BE2C (cell line): ENCODE measurements at regions not wholly inside any gene's neighbourhood (a gene's known extent, or its start where the extent isn't known, plus 50 kb on each side); places are given as distances from the start of the nearest gene placed in this dataset.

ENCODE experiments used
- DNase-seq: peaks from one replicate; pipeline ENCODE4 v3.0.0-alpha.2; 2020
- H3K27me3 ChIP-seq: fragments of 250-450 bp; sonication (Bioruptor Pico); 2 replicates; pipeline ENCODE4 v1.5.1; 2020; ENCODE audit warnings: mild to moderate bottlenecking
- H3K36me3 ChIP-seq: fragments of 250-450 bp; sonication (Bioruptor Pico); 2 replicates; pipeline ENCODE4 v1.5.1; 2020; ENCODE audit warnings: mild to moderate bottlenecking
- H3K4me1 ChIP-seq: fragments of 250-450 bp; sonication (Bioruptor Pico); 2 replicates; pipeline ENCODE4 v1.5.1; 2020
- H3K4me3 ChIP-seq: 2 replicates; pipeline ENCODE4 v1.5.1; 2011; ENCODE audit warnings: low read depth, low read length
- H3K9me3 ChIP-seq: fragments of 250-450 bp; sonication (Bioruptor Pico); 2 replicates; pipeline ENCODE4 v1.5.1; 2020
- TF ChIP-seq, protein P1 (sequence below): IDR thresholded peaks from 2 replicates; pipeline ENCODE4 v1.5.1; 2012; ENCODE audit warnings: mild to moderate bottlenecking, low read depth, low read length

- Histone ChIP-seq H3K36me3 (no peaks in the 10 kb centered on the region), H3K4me1 (no peaks in the 10 kb centered on the region), H3K9me3 (no peaks in the 10 kb centered on the region), H3K27me3 (no peaks in the 10 kb centered on the region), H3K4me3 (no peak overlapping the region)
- DNase-seq, result no peak
- TF ChIP-seq, protein P1, sequence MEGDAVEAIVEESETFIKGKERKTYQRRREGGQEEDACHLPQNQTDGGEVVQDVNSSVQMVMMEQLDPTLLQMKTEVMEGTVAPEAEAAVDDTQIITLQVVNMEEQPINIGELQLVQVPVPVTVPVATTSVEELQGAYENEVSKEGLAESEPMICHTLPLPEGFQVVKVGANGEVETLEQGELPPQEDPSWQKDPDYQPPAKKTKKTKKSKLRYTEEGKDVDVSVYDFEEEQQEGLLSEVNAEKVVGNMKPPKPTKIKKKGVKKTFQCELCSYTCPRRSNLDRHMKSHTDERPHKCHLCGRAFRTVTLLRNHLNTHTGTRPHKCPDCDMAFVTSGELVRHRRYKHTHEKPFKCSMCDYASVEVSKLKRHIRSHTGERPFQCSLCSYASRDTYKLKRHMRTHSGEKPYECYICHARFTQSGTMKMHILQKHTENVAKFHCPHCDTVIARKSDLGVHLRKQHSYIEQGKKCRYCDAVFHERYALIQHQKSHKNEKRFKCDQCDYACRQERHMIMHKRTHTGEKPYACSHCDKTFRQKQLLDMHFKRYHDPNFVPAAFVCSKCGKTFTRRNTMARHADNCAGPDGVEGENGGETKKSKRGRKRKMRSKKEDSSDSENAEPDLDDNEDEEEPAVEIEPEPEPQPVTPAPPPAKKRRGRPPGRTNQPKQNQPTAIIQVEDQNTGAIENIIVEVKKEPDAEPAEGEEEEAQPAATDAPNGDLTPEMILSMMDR, result no peak
Observed at GRCh38 chr13:53342623-53343360, 314.2 kb downstream of the OLFM4 start.

DNA sequence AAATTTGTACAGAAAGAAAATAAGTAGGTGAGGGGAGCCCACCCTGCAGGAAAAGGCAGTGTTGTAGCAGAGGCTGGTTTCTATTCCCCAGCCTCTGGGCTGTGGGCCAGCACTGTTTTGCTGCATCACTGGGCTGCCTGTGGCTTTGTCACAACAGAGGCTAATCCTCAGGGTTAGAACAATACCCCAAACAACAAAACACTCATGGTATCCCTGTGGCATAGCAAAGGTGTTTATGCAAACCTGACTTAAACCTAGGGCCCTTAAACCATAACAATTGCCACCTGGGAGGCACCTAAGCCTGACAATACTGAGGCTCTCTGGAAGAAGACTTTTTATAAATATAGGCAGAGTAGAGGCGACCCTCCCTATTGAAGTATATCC is 314.7 kb downstream of the OLFM4 start:
- TF ChIP-seq, protein P1, result no peak
- Histone ChIP-seq H3K36me3 (no peaks in the 10 kb centered on the region), H3K4me1 (no peaks in the 10 kb centered on the region), H3K27me3 (no peaks in the 10 kb centered on the region), H3K4me3 (no peak overlapping the region), H3K9me3 (no peaks in the 10 kb centered on the region)
- DNase-seq, result no peak

GRCh38 chr13:53351021-53351420 is 322.4 kb downstream of the OLFM4 start:
- Histone ChIP-seq H3K4me3 (no peak overlapping the region), H3K27me3 (no peaks in the 10 kb centered on the region), H3K4me1 (no peaks in the 10 kb centered on the region), H3K9me3 (no peaks in the 10 kb centered on the region), H3K36me3 (no peaks in the 10 kb centered on the region)
- TF ChIP-seq, protein P1, result no peak
- no peak for DNase-seq

- H3K36me3 ChIP-seq, result no peaks in the 10 kb centered on the region
- no peak overlapping the region for H3K4me3 ChIP-seq
- no peak for DNase-seq
- H3K4me1 ChIP-seq, result no peaks in the 10 kb centered on the region
- H3K27me3 ChIP-seq, result no peaks in the 10 kb centered on the region
- H3K9me3 ChIP-seq, result no peaks in the 10 kb centered on the region
- TF ChIP-seq, protein P1, result no peak
Observed at GRCh38 chr13:53357582-53357981, 329.0 kb downstream of the OLFM4 start.

DNA sequence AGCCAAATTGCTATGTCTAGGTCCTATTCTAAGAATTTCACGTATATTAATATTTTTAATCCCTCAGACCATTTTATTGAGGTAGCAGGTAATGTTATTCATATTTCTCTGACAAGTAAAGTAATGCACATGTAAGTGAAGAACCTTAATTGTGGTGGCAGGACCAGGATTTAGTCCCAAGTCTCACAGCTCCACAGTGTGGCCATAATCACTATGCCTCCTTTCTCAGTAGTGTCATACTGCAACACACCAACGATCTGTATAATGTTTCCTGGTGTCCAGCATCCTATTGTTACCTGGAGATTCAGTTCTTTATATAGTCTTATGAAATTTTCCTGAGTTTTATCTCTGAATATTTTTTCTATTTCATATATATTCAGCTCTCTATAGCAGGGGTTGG is 340.3 kb downstream of the OLFM4 start:
- TF ChIP-seq, protein P1, result no peak
- Histone ChIP-seq H3K27me3 (no peaks in the 10 kb centered on the region), H3K9me3 (no peaks in the 10 kb centered on the region), H3K36me3 (no peaks in the 10 kb centered on the region), H3K4me3 (no peak overlapping the region), H3K4me1 (no peaks in the 10 kb centered on the region)
- DNase-seq, result no peak

- TF ChIP-seq, protein P1, result no peak
- no peaks in the 10 kb centered on the region for H3K9me3 ChIP-seq
- H3K27me3 ChIP-seq, result no peaks in the 10 kb centered on the region
- no peaks in the 10 kb centered on the region for H3K4me1 ChIP-seq
- no peak overlapping the region for H3K4me3 ChIP-seq
- no peak for DNase-seq
- no peaks in the 10 kb centered on the region for H3K36me3 ChIP-seq
Observed at GRCh38 chr13:53379485-53379884, 350.9 kb downstream of the OLFM4 start.
